MV-4-11 (cell line): ENCODE measurements at regions not wholly inside any gene's neighbourhood (a gene's known extent, or its start where the extent isn't known, plus 50 kb on each side); places are given as distances from the start of the nearest gene placed in this dataset.

Experiments used
- DNase-seq: peaks from one replicate; lab custom pipeline; 2025; lab: John Stamatoyannopoulos, UW

DNA sequence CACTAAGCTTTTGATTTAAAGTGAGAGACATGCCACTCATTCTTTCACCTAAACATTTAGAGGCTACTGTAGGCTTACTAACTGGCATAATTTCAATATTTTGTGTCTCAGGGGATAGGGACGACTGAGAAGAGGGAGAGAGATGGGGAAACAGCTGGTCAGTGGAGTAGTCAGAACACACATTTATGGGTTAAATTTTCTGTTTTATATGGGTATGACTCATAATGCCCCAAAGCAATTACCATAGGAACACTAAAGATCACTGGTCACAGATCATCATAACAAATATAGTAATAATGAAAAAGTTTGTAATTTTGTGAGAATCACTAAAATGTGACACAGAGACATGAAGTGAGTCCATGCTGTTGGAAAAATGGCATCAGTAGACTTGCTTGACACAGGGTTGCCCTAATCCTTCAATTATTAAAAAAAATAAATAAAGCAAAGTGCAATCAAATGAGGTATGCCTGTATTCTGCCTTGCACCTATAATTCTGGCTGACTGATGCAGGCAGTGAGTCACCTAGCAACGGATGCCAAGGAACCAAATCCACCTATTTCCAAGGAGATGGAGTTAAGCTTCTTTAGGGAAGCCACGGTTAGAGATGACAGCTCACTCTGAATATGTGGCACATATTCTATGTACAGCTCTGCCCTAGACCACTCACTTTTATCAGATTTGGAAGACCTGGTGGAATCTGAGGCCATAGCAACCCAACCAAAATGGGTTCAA lies 166.1 kb downstream of the MARCHF11 start:
- DNase-seq: no peak

DNA sequence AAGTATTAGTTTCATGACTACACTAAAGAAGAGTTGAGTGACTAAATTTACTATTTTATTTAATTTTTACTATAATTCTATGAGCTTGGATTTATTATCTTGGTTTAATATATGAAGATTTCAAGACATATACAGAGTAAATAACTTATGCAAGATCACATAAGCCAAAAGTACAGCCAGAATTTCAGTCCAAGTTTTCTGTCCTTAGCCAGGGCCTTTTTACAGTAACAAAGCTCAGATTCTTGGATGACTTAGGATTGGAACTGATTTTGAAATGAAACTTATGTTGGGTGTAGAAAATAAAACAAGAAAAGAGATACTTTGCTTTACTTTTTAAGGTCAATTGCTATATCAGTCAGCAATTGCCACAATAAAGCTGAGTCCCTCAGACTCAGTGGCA lies 170.3 kb downstream of the MARCHF11 start:
- DNase-seq: no peak

DNA sequence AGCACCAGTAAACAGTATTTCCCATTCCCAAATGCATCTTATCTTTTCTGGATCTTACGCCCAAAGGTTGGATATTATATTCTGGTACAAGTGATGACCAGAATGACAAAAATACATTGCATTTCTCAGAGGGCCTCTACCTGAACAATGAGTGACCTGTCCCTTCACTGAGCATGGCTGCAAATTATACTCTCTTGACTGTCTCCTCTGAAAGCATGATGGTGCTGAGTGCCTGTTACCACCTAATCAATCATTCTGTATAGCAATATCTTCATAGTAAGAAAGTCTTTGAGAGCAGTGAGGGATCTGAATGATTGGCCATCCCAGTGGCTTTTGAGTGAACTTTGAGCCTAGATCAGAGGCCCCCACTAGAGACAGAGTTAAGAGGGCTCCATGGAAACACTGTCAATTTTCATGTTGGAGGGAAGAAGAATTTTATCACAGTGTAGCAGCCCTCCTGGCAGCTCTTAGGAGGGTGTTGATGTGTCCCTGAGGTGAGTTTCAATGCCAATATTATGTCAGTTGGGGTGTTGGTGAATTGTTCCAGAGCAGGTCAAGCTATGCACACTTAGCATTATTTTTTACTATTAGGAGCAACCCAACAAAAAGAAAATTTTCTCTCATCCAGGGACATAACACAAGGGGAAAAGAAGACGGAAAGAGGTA lies 171.7 kb downstream of the MARCHF11 start:
- no peak for DNase-seq

DNA sequence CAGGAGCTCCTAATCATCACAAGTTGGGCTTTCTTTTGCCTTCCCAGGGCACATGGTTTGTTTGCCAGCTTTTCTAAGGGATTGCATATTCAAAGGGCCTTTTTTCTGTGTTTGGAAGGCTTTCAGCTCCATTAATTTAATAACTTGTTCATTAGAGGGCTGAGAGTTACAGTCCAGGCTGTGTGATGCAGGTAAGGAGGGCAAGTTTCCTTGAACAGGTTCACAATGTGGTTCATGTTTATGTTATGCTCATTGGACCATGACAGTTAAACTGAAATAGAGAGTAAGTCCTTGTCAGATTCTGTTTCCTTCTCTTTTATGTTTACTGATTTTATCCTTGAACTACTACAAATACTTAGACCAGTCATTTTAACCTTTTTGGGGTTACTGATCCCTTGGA lies 174.4 kb downstream of the MARCHF11 start:
- no peak for DNase-seq

DNA sequence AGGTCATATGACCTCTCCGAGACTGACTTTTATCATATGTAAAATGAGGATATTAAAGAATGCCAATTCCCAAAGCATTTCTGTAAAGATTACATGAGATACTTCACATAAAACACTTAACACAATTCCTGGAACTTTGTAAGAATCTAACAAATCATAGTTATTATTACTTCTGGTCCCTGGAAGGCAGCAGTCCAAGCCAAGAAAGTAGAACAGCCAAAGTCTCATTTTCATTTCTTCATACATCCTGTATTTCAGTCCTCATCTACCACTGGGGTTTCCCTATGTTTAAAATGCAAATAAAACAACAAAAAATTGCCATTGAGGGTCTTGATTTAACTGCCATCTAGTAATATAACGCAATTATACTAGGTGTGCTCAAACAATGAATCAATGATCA lies 179.5 kb downstream of the MARCHF11 start:
- no peak for DNase-seq

DNA sequence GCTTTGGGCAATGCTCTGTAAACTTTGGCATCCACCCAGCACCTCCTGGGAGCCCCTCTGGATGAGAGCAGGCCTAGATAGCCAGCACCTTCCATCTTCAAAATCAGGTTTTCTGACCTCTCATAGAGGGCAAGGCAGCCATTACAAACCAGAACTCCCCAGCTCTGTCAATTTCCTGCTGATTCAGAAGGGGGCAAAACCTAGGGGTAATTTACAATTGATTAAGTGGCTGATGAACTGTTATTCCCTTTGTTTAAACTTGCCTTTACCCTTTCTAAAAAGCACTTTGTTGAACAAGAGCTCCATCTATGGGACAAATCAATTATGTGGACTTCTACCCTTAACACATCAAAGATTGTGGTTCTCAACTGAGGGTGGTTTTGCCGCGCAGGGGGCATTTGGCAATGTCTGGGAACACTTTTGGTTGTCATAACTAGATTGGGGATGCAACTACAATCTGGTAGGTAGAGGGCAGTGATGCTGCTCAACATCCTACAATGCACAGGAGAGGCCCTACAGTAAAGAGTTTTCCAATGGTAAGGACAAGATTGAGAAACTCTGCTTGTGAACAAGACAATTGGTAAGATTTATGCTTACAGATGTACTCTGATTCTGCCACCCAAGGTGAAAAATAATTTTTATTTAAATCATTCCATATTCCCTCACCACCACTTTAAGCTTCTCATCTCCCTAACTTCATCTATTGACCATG lies 184.1 kb downstream of the MARCHF11 start:
- peak; percentile 16 for DNase-seq

DNA sequence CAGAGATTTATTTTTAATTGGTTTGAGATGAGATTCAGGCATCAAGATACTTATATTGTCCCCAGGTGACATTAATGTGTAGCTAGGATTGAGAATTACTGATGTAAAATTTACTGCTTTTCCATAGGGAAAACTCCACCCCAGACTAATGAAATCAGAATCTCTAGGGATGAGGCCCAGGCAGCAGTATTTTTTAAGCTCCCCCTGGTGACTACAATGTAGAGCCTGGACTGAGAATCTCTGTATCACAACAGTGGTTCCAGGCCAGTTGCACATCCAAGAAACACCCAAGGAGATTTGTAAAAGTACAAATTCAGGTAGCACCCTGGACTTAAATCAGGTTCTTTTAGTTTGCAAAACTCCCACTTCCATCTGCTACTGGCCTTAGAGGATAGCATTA lies 185.7 kb downstream of the MARCHF11 start:
- no peak for DNase-seq

DNA sequence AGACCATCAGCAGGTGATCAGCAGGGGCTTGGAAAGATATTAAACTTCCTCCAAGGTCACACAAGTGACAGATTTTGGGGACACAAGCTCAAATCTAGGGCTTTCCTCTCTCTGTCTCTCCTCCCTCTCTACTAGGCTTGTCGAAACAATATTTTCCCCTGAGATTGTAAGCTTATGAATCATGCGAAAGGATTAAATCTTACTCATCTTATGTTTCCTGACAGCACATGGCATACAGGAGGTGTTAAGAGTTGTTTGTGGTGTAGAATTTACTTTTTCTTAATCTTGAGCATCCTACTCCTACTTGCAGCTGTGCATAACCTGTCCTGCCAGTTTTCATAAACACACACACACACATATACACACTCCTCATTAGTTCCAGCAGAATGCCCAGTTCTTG lies 186.3 kb downstream of the MARCHF11 start:
- DNase-seq: no peak

DNA sequence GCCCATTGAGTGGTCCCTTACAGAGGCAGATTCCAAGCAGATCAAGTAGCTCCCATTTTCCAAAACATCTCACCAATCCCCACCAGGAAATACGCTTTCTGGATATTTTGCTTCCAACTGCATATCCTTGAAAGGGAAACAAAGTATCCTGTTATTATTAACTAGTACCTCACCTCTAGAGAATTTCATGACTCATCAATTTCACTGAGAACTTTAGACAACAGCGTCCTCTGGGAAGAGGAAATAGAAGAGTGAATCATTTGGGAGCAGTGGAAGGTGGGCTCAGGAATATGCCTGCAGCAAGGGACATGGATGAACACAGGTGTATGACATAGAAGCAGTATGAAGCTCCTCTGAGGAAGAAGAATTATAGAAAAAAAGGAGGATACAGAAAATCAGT lies 186.7 kb downstream of the MARCHF11 start:
- no peak for DNase-seq

DNA sequence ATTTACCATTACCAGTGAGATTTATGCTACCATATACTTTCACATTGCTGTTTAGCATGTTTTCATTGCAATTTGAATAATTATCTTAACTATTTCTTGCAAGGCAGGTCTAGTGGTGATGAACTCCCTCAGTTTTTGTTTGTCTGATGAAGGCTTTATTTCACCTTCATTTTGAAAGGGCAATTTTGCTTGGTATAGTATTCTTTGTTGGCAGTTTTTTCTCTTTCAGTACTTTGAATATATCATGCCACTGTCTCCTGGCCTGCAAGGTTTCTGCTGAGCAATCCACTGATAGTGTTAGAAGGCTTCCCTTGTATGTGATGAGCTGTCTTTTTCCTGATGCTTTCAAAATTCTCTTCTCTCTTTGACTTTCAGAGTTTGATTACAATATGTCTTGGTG lies 188.0 kb downstream of the MARCHF11 start:
- DNase-seq: no peak
